Upper lobe of right lung (tissue), 1 donor: ENCODE measurements at regions not wholly inside any gene's neighbourhood (a gene's known extent, or its start where the extent isn't known, plus 50 kb on each side); places are given as distances from the start of the nearest gene placed in this dataset.

Experiments
- ATAC-seq: fragments of 200-7000 bp; cut with Tn5 transposase; one replicate; pipeline ENCODE4 v1.9.1; 2020; ENCODE audit warnings: mild to moderate bottlenecking, moderate library complexity
- DNase-seq: peaks from one replicate; pipeline ENCODE4 v3.0.0-alpha.2; 2020
- H3K27ac ChIP-seq: fragments of 200-600 bp; one replicate; pipeline ENCODE4 v1.8.0; 2022
- H3K27me3 ChIP-seq: fragments of 200-600 bp; one replicate; pipeline ENCODE4 v1.8.0; 2022; ENCODE audit warnings: mild to moderate bottlenecking
- H3K36me3 ChIP-seq: fragments of 200-600 bp; one replicate; pipeline ENCODE4 v1.8.0; 2022
- H3K4me1 ChIP-seq: fragments of 200-600 bp; one replicate; pipeline ENCODE4 v1.8.0; 2022
- H3K4me3 ChIP-seq: fragments of 200-600 bp; one replicate; pipeline ENCODE4 v1.8.0; 2022; ENCODE audit warnings: mild to moderate bottlenecking
- H3K9me3 ChIP-seq: fragments of 200-600 bp; one replicate; pipeline ENCODE4 v1.8.0; 2022
- intact Hi-C: fragments of 100-400 bp; cut with DNase I; formaldehyde crosslinking; loops from one replicate; pipeline ENCODE4 v1.11.0; 2022
- TF ChIP-seq, protein P1 (sequence below): fragments of 200-600 bp; IDR thresholded peaks from one replicate; pipeline ENCODE4 v1.8.0; 2022; ENCODE audit warnings: antibody characterized with exemption
- donor health status: DM: no; HTN: yes; CAD: no; lungs with severe emphysema.

DNA sequence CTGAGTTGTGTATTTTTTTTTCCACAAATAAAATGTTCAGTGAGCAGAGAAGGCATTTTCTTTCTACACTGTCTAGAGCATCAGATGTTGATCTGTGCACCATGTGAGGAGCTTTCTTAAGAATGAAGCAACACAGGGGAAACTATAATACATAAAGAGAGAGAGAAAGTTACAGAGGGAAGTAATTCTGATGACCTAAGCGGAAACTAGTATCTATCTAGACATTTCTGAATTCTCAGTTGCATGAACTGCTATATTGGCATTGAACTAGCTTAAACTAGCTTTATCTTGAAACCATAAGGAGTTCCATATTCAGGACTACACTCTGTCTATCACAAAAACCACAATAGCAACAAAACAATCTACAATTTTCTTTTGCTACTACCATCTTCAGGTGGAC is 822.4 kb downstream of the VGLL3 start:
- no peak for DNase-seq
- no peaks in the 10 kb centered on the region for H3K36me3 ChIP-seq
- no peaks in the 10 kb centered on the region for H3K9me3 ChIP-seq
- ATAC-seq, result no peak
- intact Hi-C loops, result no loop called here
- H3K27ac ChIP-seq, result no peak overlapping the region
- H3K27me3 ChIP-seq, result no peaks in the 10 kb centered on the region
- no peaks in the 10 kb centered on the region for H3K4me1 ChIP-seq
- H3K4me3 ChIP-seq, result no peak overlapping the region
- TF ChIP-seq, protein P1, sequence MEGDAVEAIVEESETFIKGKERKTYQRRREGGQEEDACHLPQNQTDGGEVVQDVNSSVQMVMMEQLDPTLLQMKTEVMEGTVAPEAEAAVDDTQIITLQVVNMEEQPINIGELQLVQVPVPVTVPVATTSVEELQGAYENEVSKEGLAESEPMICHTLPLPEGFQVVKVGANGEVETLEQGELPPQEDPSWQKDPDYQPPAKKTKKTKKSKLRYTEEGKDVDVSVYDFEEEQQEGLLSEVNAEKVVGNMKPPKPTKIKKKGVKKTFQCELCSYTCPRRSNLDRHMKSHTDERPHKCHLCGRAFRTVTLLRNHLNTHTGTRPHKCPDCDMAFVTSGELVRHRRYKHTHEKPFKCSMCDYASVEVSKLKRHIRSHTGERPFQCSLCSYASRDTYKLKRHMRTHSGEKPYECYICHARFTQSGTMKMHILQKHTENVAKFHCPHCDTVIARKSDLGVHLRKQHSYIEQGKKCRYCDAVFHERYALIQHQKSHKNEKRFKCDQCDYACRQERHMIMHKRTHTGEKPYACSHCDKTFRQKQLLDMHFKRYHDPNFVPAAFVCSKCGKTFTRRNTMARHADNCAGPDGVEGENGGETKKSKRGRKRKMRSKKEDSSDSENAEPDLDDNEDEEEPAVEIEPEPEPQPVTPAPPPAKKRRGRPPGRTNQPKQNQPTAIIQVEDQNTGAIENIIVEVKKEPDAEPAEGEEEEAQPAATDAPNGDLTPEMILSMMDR, result no peak

DNA sequence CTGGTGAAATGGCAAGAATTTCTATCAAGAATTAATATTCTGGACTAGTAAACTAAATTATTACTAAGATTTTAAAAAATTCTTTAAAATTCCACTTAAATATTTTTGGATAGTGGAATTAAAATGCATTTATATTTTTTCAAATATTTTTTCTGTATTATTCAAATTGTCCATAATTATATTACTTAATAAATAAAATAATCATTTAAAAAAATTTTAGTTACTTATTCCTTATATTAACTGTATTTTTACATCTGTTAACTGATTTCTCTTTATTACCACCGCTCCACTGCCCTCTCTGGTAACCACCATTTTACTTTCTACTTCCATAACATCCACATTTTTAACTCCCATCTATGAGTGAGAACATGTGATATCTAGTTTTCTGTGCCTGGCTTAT is 828.4 kb downstream of the VGLL3 start:
- no peaks in the 10 kb centered on the region for H3K36me3 ChIP-seq
- no peak overlapping the region for H3K4me3 ChIP-seq
- intact Hi-C loops, result no loop called here
- TF ChIP-seq, protein P1, result no peak
- no peaks in the 10 kb centered on the region for H3K27me3 ChIP-seq
- H3K9me3 ChIP-seq, result no peaks in the 10 kb centered on the region
- H3K27ac ChIP-seq, result no peak overlapping the region
- ATAC-seq, result no peak
- DNase-seq, result no peak
- H3K4me1 ChIP-seq, result no peaks in the 10 kb centered on the region

DNA sequence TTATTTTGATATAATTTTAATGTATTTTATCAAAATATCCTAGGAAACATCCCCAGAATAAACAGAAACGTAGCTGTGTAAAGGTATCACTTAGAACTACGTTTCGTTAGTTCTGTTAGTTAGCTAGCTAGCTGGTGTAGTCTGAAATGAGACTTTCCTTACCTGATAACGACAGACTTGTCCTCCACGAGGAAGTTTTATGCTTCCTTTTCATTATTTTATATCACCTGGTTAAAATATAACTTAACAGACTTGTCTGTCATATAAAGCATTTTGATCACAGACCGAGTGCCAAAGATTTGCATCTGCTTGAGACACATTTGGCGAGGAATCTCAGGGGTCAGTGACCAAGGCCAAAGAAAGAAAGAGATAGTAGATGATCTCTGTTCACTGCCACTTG is 829.5 kb downstream of the VGLL3 start:
- DNase-seq (no peak), ATAC-seq (no peak)

DNA sequence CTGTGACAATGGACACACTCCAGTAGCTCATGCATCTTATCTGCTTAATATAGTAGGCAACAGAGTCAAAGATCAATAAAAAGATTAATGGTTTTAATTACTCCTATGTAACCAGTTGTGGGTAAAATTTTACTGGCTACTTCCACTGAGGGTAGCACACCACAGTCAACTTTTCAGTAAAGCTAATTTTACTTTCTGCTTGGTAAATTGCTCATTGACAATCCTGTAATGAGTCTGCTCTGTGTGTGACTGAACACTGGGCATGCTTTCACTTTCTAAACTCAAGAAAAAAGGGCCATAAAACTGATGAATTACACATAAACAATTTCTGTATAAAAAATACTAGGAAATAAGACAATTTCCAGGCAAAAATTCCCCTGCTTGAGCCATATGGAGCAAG is 838.3 kb downstream of the VGLL3 start:
- Histone ChIP-seq H3K9me3 (no peaks in the 10 kb centered on the region), H3K4me1 (no peaks in the 10 kb centered on the region), H3K27ac (no peak overlapping the region), H3K4me3 (no peak overlapping the region), H3K27me3 (no peaks in the 10 kb centered on the region), H3K36me3 (no peaks in the 10 kb centered on the region)
- ATAC-seq, result no peak
- TF ChIP-seq, protein P1, result no peak
- intact Hi-C loops, result no loop called here
- no peak for DNase-seq

More for the DNA sequence above, 829.5 kb downstream of the VGLL3 start:
- intact Hi-C loops, result no loop called here
- Histone ChIP-seq H3K4me1 (no peaks in the 10 kb centered on the region), H3K27me3 (no peaks in the 10 kb centered on the region), H3K9me3 (no peaks in the 10 kb centered on the region), H3K36me3 (no peaks in the 10 kb centered on the region), H3K4me3 (no peak overlapping the region), H3K27ac (no peak overlapping the region)
- TF ChIP-seq, protein P1, result no peak

DNA sequence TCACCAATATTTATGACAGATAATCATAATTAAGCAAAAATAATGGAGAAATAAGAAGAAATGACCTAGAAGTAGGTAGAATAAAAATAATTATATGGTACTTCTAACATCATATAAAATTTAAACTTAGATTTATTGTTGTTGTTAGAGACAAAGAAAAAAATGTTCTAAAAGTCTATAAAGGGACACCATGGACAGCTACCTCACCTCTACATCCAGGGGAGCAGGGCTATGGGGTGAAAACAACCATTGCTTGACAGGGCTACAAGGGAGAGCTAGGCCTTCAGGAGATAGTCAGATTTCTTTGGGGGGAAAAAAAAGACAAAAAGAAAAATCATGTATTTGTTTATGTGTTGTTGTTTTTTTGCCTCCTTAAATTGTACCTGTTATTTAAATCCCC is 841.9 kb downstream of the VGLL3 start:
- no peak for ATAC-seq
- intact Hi-C loops, result no loop called here
- no peak for DNase-seq

DNA sequence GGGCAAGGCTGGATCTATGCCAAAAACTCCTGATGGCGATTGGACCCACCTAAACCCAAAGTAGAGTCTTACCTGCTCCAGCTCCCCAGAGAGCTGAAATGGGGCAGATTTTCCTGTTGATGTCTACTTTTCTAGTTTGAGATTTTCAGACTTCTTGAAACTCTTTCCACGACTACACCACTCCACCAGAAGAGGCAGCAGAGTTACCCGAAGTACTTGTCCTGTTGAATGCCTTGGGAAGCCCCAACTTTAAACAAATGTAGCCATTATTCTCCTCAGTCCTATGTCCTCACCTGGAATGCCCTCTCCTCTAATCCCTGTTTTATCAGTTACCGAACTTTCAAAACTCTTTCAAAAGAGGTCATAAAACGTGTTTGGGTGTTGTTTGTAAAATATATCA is 843.8 kb downstream of the VGLL3 start:
- H3K9me3 ChIP-seq, result no peaks in the 10 kb centered on the region
- no peaks in the 10 kb centered on the region for H3K4me1 ChIP-seq
- TF ChIP-seq, protein P1, result no peak
- ATAC-seq, result no peak
- intact Hi-C loops, result no loop called here
- H3K4me3 ChIP-seq, result no peak overlapping the region
- no peaks in the 10 kb centered on the region for H3K27me3 ChIP-seq
- H3K36me3 ChIP-seq, result no peaks in the 10 kb centered on the region
- H3K27ac ChIP-seq, result no peak overlapping the region
- DNase-seq, result no peak

More for the DNA sequence above, 841.9 kb downstream of the VGLL3 start:
- Histone ChIP-seq H3K27ac (no peak overlapping the region), H3K27me3 (no peaks in the 10 kb centered on the region), H3K4me3 (no peak overlapping the region), H3K36me3 (no peaks in the 10 kb centered on the region), H3K9me3 (no peaks in the 10 kb centered on the region), H3K4me1 (no peaks in the 10 kb centered on the region)
- TF ChIP-seq, protein P1, result no peak
